Frontal cortex (tissue), 3 donors: ENCODE measurements at regions not wholly inside any gene's neighbourhood (a gene's known extent, or its start where the extent isn't known, plus 50 kb on each side); places are given as distances from the start of the nearest gene placed in this dataset.

ENCODE experiments used
- DNase-seq, 2 donors: peaks; one replicate each; pipeline ENCODE4 v3.0.0; 2012; ENCODE audit warnings: low spot score in 2 of 2
- FAIRE-seq: peaks from 2 replicates; lab custom pipeline; 2012; peaks lifted over from hg19 to GRCh38; lab: Jason Lieb, UNC
- donor health status: control.
- donor health status: control.
- donor health status: control.

GRCh38 chr7:22676385-22676784 is 50.6 kb upstream of the IL6 start:
- FAIRE-seq (no peak), DNase-seq (no peak)

- FAIRE-seq (no peak), DNase-seq (no peak)
These were observed 51.1 kb upstream of the IL6 start for GRCh38 chr7:22675917-22676343.

GRCh38 chr7:22675421-22675820 is 51.6 kb upstream of the IL6 start:
- DNase-seq (no peak), FAIRE-seq (no peak)

GRCh38 chr7:22672846-22673680 is 53.9 kb upstream of the IL6 start:
- no peak for FAIRE-seq
- DNase-seq: no peak

- DNase-seq: no peak
- no peak for FAIRE-seq
These were observed 55.7 kb upstream of the IL6 start for GRCh38 chr7:22671177-22671879.

- DNase-seq (no peak), FAIRE-seq (no peak)
These were observed 56.6 kb upstream of the IL6 start for GRCh38 chr7:22670422-22670815.

- FAIRE-seq (no peak), DNase-seq (no peak)
These were observed 57.1 kb upstream of the IL6 start for GRCh38 chr7:22669692-22670421.

- FAIRE-seq (no peak), DNase-seq (no peak)
These were observed 58.0 kb upstream of the IL6 start for GRCh38 chr7:22668971-22669401.

GRCh38 chr7:22667562-22668239 is 59.3 kb upstream of the IL6 start:
- DNase-seq (no peak), FAIRE-seq (no peak)

GRCh38 chr7:22667187-22667561 is 59.8 kb upstream of the IL6 start:
- FAIRE-seq: no peak
- DNase-seq: no peak

GRCh38 chr7:22666732-22667131 is 60.3 kb upstream of the IL6 start:
- DNase-seq: no peak
- FAIRE-seq: no peak

- FAIRE-seq (no peak), DNase-seq (no peak)
These were observed 61.1 kb upstream of the IL6 start for GRCh38 chr7:22665923-22666322.

- DNase-seq: no peak
- no peak for FAIRE-seq
These were observed 61.8 kb upstream of the IL6 start for GRCh38 chr7:22664988-22665798.

- no peak for FAIRE-seq
- no peak for DNase-seq
These were observed 63.3 kb upstream of the IL6 start for GRCh38 chr7:22663721-22664120.

GRCh38 chr7:22663357-22663718 is 63.7 kb upstream of the IL6 start:
- no peak for FAIRE-seq
- DNase-seq: no peak

- DNase-seq (no peak), FAIRE-seq (no peak)
These were observed 64.2 kb upstream of the IL6 start for GRCh38 chr7:22662556-22663356.

- no peak for FAIRE-seq
- DNase-seq: no peak
These were observed 65.0 kb upstream of the IL6 start for GRCh38 chr7:22662036-22662435.

GRCh38 chr7:22660732-22661131 is 66.3 kb upstream of the IL6 start:
- DNase-seq (no peak), FAIRE-seq (no peak)

- no peak for FAIRE-seq
These were observed 66.7 kb upstream of the IL6 start for GRCh38 chr7:22660293-22660692.

More at GRCh38 chr7:22660293-22660692, 66.7 kb upstream of the IL6 start:
- DNase-seq: no peak
